22Rv1 (cell line): ENCODE measurements at regions not wholly inside any gene's neighbourhood (a gene's known extent, or its start where the extent isn't known, plus 50 kb on each side); places are given as distances from the start of the nearest gene placed in this dataset.

Experiments used
- H3K27ac ChIP-seq: fragments of 450-650 bp; 2 replicates; pipeline ENCODE4 v1.5.1; 2017
- CTCF ChIP-seq: fragments of 450-650 bp; IDR thresholded peaks from 2 replicates; pipeline ENCODE4 v1.5.1; 2017; ENCODE audit warnings: mild to moderate bottlenecking
- ZFX ChIP-seq: fragments of 450-650 bp; IDR thresholded peaks from 2 replicates; pipeline ENCODE4 v1.6.1; 2017; ENCODE audit warnings: antibody characterized with exemption, borderline replicate concordance

- no peak overlapping the region for H3K27ac ChIP-seq
- no peak for TF ChIP-seq ZFX
- no peak for TF ChIP-seq CTCF
Observed at GRCh38 chr19:31160336-31160926, 188.8 kb downstream of the TSHZ3 start.

GRCh38 chr19:31154021-31154420 is 195.2 kb downstream of the TSHZ3 start:
- H3K27ac ChIP-seq: no peak overlapping the region
- TF ChIP-seq CTCF (no peak), ZFX (no peak)

- no peak overlapping the region for H3K27ac ChIP-seq
- no peak for TF ChIP-seq ZFX
- no peak for TF ChIP-seq CTCF
Observed at GRCh38 chr19:31152906-31153305, 196.3 kb downstream of the TSHZ3 start.

- H3K27ac ChIP-seq: no peak overlapping the region
- TF ChIP-seq CTCF (no peak), ZFX (no peak)
Observed at GRCh38 chr19:31149441-31149941, 199.7 kb downstream of the TSHZ3 start.

GRCh38 chr19:31148671-31149070 is 200.6 kb downstream of the TSHZ3 start:
- no peak overlapping the region for H3K27ac ChIP-seq
- no peak for TF ChIP-seq CTCF
- TF ChIP-seq ZFX: no peak

- no peak overlapping the region for H3K27ac ChIP-seq
- TF ChIP-seq ZFX: no peak
- TF ChIP-seq CTCF: no peak
Observed at GRCh38 chr19:31147234-31147633, 202.0 kb downstream of the TSHZ3 start.

- H3K27ac ChIP-seq: no peak overlapping the region
- TF ChIP-seq CTCF (no peak), ZFX (no peak)
Observed at GRCh38 chr19:31146546-31147183, 202.6 kb downstream of the TSHZ3 start.
